ENCODE measurements at regions not wholly inside any gene's neighbourhood (a gene's known extent, or its start where the extent isn't known, plus 50 kb on each side); places are given as distances from the start of the nearest gene placed in this dataset.

GRCh38 chr10:128506423-128506822, 380.2 kb upstream of the MKI67 start:
- RAD21 ChIA-PET (ENCODE audit: low non-redundant PET in 1 of 2, low total read pairs in 2 of 2, uncharacterized antibody in 2 of 2, unreplicated experiment in 2 of 2): no interaction called here
- no peak for ATAC-seq
- H3K4me1 ChIP-seq (ENCODE audit: control insufficient read depth in 1 of 2, insufficient read depth in 2 of 2, low read length in 2 of 2): no peaks in the 10 kb centered on the region
- CTCF ChIA-PET: no interaction called here
- POLR2A ChIA-PET: no interaction called here
- H2AFZ ChIP-seq (ENCODE audit: low read depth, low read length, poor library complexity, severe bottlenecking): no peak overlapping the region
- DNase-seq (ENCODE audit: low read depth, low spot score): no peak
- intact Hi-C loops (cut with micrococcal nuclease): no loop called here
- no peak overlapping the region for H3K27ac ChIP-seq (ENCODE audit: low read depth, low read length)
- TF ChIP-seq SIN3A (IDR thresholded peaks at IDR 0.05; ENCODE audit: low read depth): no peak
- TF ChIP-seq ZNF274 (IDR thresholded peaks at IDR 0.05; ENCODE audit: low read depth, low read length): no peak
- TF ChIP-seq, protein P1, sequence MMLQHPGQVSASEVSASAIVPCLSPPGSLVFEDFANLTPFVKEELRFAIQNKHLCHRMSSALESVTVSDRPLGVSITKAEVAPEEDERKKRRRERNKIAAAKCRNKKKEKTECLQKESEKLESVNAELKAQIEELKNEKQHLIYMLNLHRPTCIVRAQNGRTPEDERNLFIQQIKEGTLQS (IDR thresholded peaks at IDR 0.05): no peak
- no peak for TF ChIP-seq SP1 (IDR thresholded peaks at IDR 0.05; ENCODE audit: low read depth)
- TF ChIP-seq, protein P2, sequence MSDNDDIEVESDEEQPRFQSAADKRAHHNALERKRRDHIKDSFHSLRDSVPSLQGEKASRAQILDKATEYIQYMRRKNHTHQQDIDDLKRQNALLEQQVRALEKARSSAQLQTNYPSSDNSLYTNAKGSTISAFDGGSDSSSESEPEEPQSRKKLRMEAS (IDR thresholded peaks at IDR 0.05): no peak
- TF ChIP-seq POLR2A (IDR thresholded peaks at IDR 0.05; ENCODE audit: borderline replicate concordance, extremely low read depth, insufficient read depth, insufficient read length): no peak
- TF ChIP-seq EZH2phosphoT487 (IDR thresholded peaks at IDR 0.05; ENCODE audit: borderline replicate concordance): no peak
- TF ChIP-seq FOSL1 (IDR thresholded peaks at IDR 0.05; ENCODE audit: low read depth): no peak
- no peak for TF ChIP-seq ZBTB33 (IDR thresholded peaks at IDR 0.05; ENCODE audit: extremely low read depth, insufficient replicate concordance, low read length)
- TF ChIP-seq YY1 (IDR thresholded peaks at IDR 0.05; ENCODE audit: extremely low read depth, insufficient replicate concordance, low read depth, low read length): no peak
- no peak for TF ChIP-seq JUND (IDR thresholded peaks at IDR 0.05)
- no peak for TF ChIP-seq TCF7L2 (IDR thresholded peaks at IDR 0.05; ENCODE audit: borderline replicate concordance, extremely low read depth, insufficient read depth, insufficient read length)
- TF ChIP-seq EZH2 (IDR thresholded peaks at IDR 0.05): no peak
- TF ChIP-seq EGR1 (IDR thresholded peaks at IDR 0.05; ENCODE audit: low read depth): no peak
- TF ChIP-seq ZFX (IDR thresholded peaks at IDR 0.05): no peak
- no peak for TF ChIP-seq ELF1 (IDR thresholded peaks at IDR 0.05; ENCODE audit: borderline replicate concordance, low read depth)
- no peak for TF ChIP-seq REST (IDR thresholded peaks at IDR 0.05; ENCODE audit: low read depth)
- no peak for TF ChIP-seq CBX3 (IDR thresholded peaks at IDR 0.05; ENCODE audit: low read depth)
- no peak for TF ChIP-seq SRF (IDR thresholded peaks at IDR 0.05; ENCODE audit: low read depth)
- no peaks in the 10 kb centered on the region for H3K9me3 ChIP-seq (ENCODE audit: control insufficient read depth in 1 of 2, insufficient read depth in 1 of 2, low read depth in 1 of 2, low read length in 2 of 2)
- H3K9ac ChIP-seq (ENCODE audit: low read length): no peak overlapping the region
- H3K9me2 ChIP-seq (ENCODE audit: insufficient read depth): no peaks in the 10 kb centered on the region
- no peaks in the 10 kb centered on the region for H3K36me3 ChIP-seq (ENCODE audit: control insufficient read depth in 1 of 2, insufficient read depth in 2 of 2, low read length in 2 of 2)
- no peak overlapping the region for H3K4me2 ChIP-seq (ENCODE audit: low read length)
- BruUV-seq (replicated peaks): no TSS peak
- H3K4me3 ChIP-seq (replicated peaks in 1 of 2; ENCODE audit: low read depth in 1 of 2, low read length in 2 of 2): no peak overlapping the region
- H3K27me3 ChIP-seq (ENCODE audit: insufficient read depth, low read length): peaks cover 53% of the 10 kb centered on the region
- no peaks in the 10 kb centered on the region for H4K20me1 ChIP-seq (ENCODE audit: insufficient read depth)
- no peaks in the 10 kb centered on the region for H3K79me2 ChIP-seq (ENCODE audit: insufficient read depth, low read length)
